Karpas-422 (cell line): ENCODE measurements at regions not wholly inside any gene's neighbourhood (a gene's known extent, or its start where the extent isn't known, plus 50 kb on each side); places are given as distances from the start of the nearest gene placed in this dataset.

Experiments
- DNase-seq: peaks from one replicate; pipeline ENCODE4 v3.0.0-alpha.2; 2015
- H2AFZ ChIP-seq: fragments of 200-600 bp; sonication (generic); 2 replicates; pipeline ENCODE4 v1.6.1; 2014; ENCODE audit warnings: antibody characterized with exemption, low read length, mixed read lengths
- H3K27ac ChIP-seq: fragments of 200-600 bp; sonication (generic); 2 replicates; pipeline ENCODE4 v1.5.1; 2014; ENCODE audit warnings: mild to moderate bottlenecking, low read length, moderate library complexity
- H3K27me3 ChIP-seq: fragments of 200-600 bp; sonication (generic); 2 replicates; pipeline ENCODE4 v1.6.1; 2014; ENCODE audit warnings: low read length, mixed read lengths
- H3K36me3 ChIP-seq: fragments of 200-600 bp; sonication (generic); 2 replicates; pipeline ENCODE4 v1.6.1; 2014; ENCODE audit warnings: low read length, mixed read lengths; ENCODE audit not compliant: insufficient read depth
- H3K4me1 ChIP-seq: fragments of 200-600 bp; sonication (generic); 2 replicates; pipeline ENCODE4 v1.6.1; 2014; ENCODE audit warnings: mild to moderate bottlenecking, low read length, mixed read lengths
- H3K4me2 ChIP-seq: fragments of 200-600 bp; sonication (generic); 2 replicates; pipeline ENCODE4 v1.6.1; 2014; ENCODE audit warnings: low read length, low read depth, mild to moderate bottlenecking; ENCODE audit not compliant: poor library complexity, severe bottlenecking
- H3K4me3 ChIP-seq: fragments of 200-600 bp; sonication (generic); 2 replicates; pipeline ENCODE4 v1.5.1; 2014; ENCODE audit warnings: mild to moderate bottlenecking, antibody characterized with exemption, low read length, mixed read lengths
- H3K79me2 ChIP-seq: fragments of 200-600 bp; sonication (generic); 2 replicates; pipeline ENCODE4 v1.6.1; 2014; ENCODE audit warnings: mild to moderate bottlenecking, low read length, mixed read lengths
- H3K9ac ChIP-seq: fragments of 200-600 bp; sonication (generic); 2 replicates; pipeline ENCODE4 v1.6.0; 2014; ENCODE audit warnings: low read length
- H3K9me2 ChIP-seq: fragments of 200-600 bp; sonication (generic), shearing (Covaris generic); replicated peaks from 2 replicates; pipeline ENCODE4 v1.6.0; 2014; ENCODE audit warnings: mild to moderate bottlenecking, low read length, moderate library complexity; ENCODE audit not compliant: insufficient read depth
- H3K9me3 ChIP-seq: fragments of 300-700, 200-600 bp; sonication (generic); 2 replicates; pipeline ENCODE4 v1.6.1; 2014; ENCODE audit warnings: low read length, mixed read lengths
- H4K20me1 ChIP-seq: fragments of 200-600 bp; sonication (generic); 2 replicates; pipeline ENCODE4 v1.6.1; 2014; ENCODE audit warnings: mild to moderate bottlenecking, antibody characterized with exemption, low read length, low read depth; ENCODE audit not compliant: insufficient read depth

- H3K9ac ChIP-seq = no peak overlapping the region
- H3K4me2 ChIP-seq = no peak overlapping the region
These were observed 169.1 kb upstream of the CST7 start for GRCh38 chr20:24779946-24780345.

GRCh38 chr20:24780674-24781417 is 168.2 kb upstream of the CST7 start:
- H3K4me1 ChIP-seq = no peaks in the 10 kb centered on the region
- no peaks in the 10 kb centered on the region for H3K36me3 ChIP-seq
- H4K20me1 ChIP-seq = peaks cover 9% of the 10 kb centered on the region; the same call in 1 of the 2 replicates
- no peaks in the 10 kb centered on the region for H3K9me3 ChIP-seq
- no peak for DNase-seq
- H2AFZ ChIP-seq = no peak overlapping the region
- H3K9me2 ChIP-seq = no peaks in the 10 kb centered on the region
- H3K27me3 ChIP-seq = no peaks in the 10 kb centered on the region
- no peak overlapping the region for H3K4me2 ChIP-seq
- no peak overlapping the region for H3K9ac ChIP-seq
- no peaks in the 10 kb centered on the region for H3K79me2 ChIP-seq
- no peak overlapping the region for H3K4me3 ChIP-seq
- H3K27ac ChIP-seq = no peak overlapping the region

More at GRCh38 chr20:24779946-24780345, 169.1 kb upstream of the CST7 start:
- no peaks in the 10 kb centered on the region for H3K4me1 ChIP-seq
- DNase-seq = no peak
- H3K9me3 ChIP-seq = no peaks in the 10 kb centered on the region
- no peak overlapping the region for H3K4me3 ChIP-seq
- H3K27me3 ChIP-seq = no peaks in the 10 kb centered on the region
- H3K79me2 ChIP-seq = no peaks in the 10 kb centered on the region
- H3K36me3 ChIP-seq = no peaks in the 10 kb centered on the region
- H2AFZ ChIP-seq = no peak overlapping the region
- H3K9me2 ChIP-seq = no peaks in the 10 kb centered on the region
- H4K20me1 ChIP-seq = peaks cover under 1% of the 10 kb centered on the region; the same call in 1 of the 2 replicates
- no peak overlapping the region for H3K27ac ChIP-seq

DNA sequence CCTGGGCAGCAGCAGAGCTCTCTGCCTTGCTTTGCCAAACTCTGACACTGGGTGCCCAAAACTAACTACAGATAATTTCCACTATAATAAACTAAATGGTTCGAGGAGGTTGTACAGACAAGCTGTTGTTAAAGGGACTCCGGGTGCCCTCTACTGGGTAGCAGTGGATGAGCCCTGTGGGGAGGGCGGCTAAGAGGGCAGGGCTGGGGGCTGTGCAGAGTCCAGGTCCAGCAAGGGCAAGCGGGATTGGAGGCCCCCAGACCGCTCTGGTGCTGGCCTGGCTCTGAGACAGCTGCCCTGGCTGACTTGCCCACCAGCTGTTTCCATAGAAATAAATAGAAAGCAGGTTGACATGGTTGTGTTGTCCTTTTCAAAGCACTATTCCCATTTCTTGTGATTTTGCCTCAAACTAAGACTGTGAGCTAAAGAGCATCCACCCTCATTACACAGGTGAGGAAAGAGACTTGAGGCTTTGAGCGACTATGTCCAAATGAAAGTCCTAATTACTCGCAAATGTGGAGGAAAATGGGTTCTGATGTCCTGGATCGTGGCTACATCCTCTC is 167.6 kb upstream of the CST7 start:
- peak; percentile 71 for DNase-seq
- no peaks in the 10 kb centered on the region for H3K9me3 ChIP-seq
- no peaks in the 10 kb centered on the region for H3K4me1 ChIP-seq
- no peaks in the 10 kb centered on the region for H3K27me3 ChIP-seq
- no peaks in the 10 kb centered on the region for H3K36me3 ChIP-seq
- H4K20me1 ChIP-seq = peaks cover 9% of the 10 kb centered on the region; the same call in 1 of the 2 replicates
- no peak overlapping the region for H3K4me3 ChIP-seq
- no peaks in the 10 kb centered on the region for H3K9me2 ChIP-seq
- H3K9ac ChIP-seq = no peak overlapping the region
- H3K27ac ChIP-seq = no peak overlapping the region
- no peak overlapping the region for H3K4me2 ChIP-seq
- no peaks in the 10 kb centered on the region for H3K79me2 ChIP-seq
- no peak overlapping the region for H2AFZ ChIP-seq

GRCh38 chr20:24782301-24782700 is 166.8 kb upstream of the CST7 start:
- Histone ChIP-seq H3K9ac (no peak overlapping the region), H3K79me2 (no peaks in the 10 kb centered on the region), H3K27ac (no peak overlapping the region), H3K9me2 (no peaks in the 10 kb centered on the region), H3K4me3 (no peak overlapping the region), H3K4me2 (no peak overlapping the region), H3K27me3 (no peaks in the 10 kb centered on the region), H4K20me1 (peaks cover 9% of the 10 kb centered on the region; the same call in 1 of the 2 replicates), H2AFZ (no peak overlapping the region), H3K9me3 (no peaks in the 10 kb centered on the region), H3K36me3 (no peaks in the 10 kb centered on the region), H3K4me1 (no peaks in the 10 kb centered on the region)
- no peak for DNase-seq

GRCh38 chr20:24782801-24783630 is 166.1 kb upstream of the CST7 start:
- H3K36me3 ChIP-seq = no peaks in the 10 kb centered on the region
- no peaks in the 10 kb centered on the region for H3K4me1 ChIP-seq
- DNase-seq = no peak

DNA sequence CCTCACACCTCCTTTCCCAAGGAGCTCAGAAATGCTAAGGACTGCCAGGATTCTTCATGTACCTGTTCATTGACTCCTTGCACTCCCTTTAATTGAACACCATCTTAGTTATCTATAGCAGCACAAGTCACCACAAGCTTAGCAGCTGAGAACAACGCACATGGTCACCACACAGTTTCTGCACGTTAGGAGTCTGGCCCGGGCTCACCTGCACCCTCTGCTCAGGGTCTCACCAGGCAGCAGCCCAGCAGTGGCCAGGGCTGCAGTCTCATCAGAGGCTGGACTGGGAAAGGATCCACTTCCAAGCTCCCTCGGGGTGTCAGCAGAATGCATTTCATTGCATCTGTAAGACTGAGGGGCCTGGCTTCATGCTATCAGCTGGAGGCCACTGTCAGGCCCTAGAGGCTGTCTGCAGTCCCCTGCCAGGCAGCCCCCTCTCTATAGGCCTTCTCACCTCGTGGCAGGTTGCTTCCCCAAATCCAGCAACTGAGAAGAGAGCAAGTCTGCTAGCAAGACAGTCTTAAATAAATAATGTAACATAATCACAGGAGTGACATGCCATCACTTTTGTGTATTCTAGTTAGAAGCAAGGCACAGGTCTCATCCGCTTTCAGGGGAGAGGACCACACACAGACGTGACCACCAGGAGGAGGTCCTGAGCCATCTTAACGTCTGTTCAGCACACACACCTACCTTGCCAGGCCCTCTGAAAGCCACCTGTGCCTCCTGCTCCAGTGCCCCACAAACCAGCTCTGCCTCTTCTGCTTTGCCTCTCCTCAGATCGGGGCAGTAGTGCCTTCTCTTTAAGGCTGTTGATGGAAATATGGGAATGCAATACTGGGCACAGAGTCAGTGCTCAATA is 165.2 kb upstream of the CST7 start:
- Histone ChIP-seq H3K9me3 (no peaks in the 10 kb centered on the region), H3K36me3 (no peaks in the 10 kb centered on the region), H2AFZ (no peak overlapping the region), H3K79me2 (no peaks in the 10 kb centered on the region), H3K9ac (no peak overlapping the region), H3K27ac (no peak overlapping the region), H4K20me1 (peaks cover 9% of the 10 kb centered on the region; the same call in 1 of the 2 replicates), H3K27me3 (no peaks in the 10 kb centered on the region), H3K4me2 (no peak overlapping the region), H3K9me2 (no peaks in the 10 kb centered on the region), H3K4me1 (no peaks in the 10 kb centered on the region), H3K4me3 (no peak overlapping the region)
- peak; percentile 75 for DNase-seq

More at GRCh38 chr20:24782801-24783630, 166.1 kb upstream of the CST7 start:
- Histone ChIP-seq H4K20me1 (peaks cover 9% of the 10 kb centered on the region; the same call in 1 of the 2 replicates), H3K9me2 (no peaks in the 10 kb centered on the region), H3K4me2 (no peak overlapping the region), H3K27me3 (no peaks in the 10 kb centered on the region), H3K9ac (no peak overlapping the region), H3K9me3 (no peaks in the 10 kb centered on the region), H3K4me3 (no peak overlapping the region), H2AFZ (no peak overlapping the region), H3K27ac (no peak overlapping the region), H3K79me2 (no peaks in the 10 kb centered on the region)

DNA sequence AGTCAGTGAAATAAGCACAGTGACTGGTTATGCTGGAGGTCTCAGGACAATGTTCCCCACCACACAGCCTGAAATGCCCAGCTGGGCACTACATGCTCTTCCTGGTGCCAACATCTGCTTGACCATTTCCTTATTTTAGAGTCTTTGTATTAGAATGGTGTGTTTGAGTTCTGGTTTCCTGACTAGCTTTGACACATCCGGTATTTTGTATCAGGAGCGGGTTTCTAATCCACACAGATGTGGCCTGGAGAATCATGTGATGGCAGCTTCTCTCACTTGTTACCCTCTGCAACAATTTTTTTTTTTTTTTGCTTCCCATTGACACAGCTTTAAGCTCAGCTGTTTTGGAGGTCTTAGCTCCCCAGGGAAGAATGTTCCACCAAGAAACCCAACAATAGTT is 164.5 kb upstream of the CST7 start:
- H3K36me3 ChIP-seq = no peaks in the 10 kb centered on the region
- peaks cover 9% of the 10 kb centered on the region; the same call in 1 of the 2 replicates for H4K20me1 ChIP-seq
- no peaks in the 10 kb centered on the region for H3K27me3 ChIP-seq
- H2AFZ ChIP-seq = no peak overlapping the region
- DNase-seq = no peak
- H3K79me2 ChIP-seq = no peaks in the 10 kb centered on the region
- H3K9ac ChIP-seq = no peak overlapping the region
- H3K9me2 ChIP-seq = no peaks in the 10 kb centered on the region
- H3K4me2 ChIP-seq = no peak overlapping the region
- H3K4me3 ChIP-seq = no peak overlapping the region
- no peaks in the 10 kb centered on the region for H3K9me3 ChIP-seq
- no peaks in the 10 kb centered on the region for H3K4me1 ChIP-seq
- no peak overlapping the region for H3K27ac ChIP-seq
